HepG2 (cell line): ENCODE measurements at regions not wholly inside any gene's neighbourhood (a gene's known extent, or its start where the extent isn't known, plus 50 kb on each side); places are given as distances from the start of the nearest gene placed in this dataset.
A peak's percentile ranks its signal among the peaks of the same experiment; 100 is the strongest.

Source experiments
- ATAC-seq: fragments of 200-7000 bp; cut with Tn5 transposase; 3 replicates; pipeline ENCODE4 v1.9.1; 2020; ENCODE audit warnings: mild to moderate bottlenecking, moderate library complexity
- BruUV-seq: library from RNA; stranded (reverse); fragments of 400-500 nt; replicated peaks from 2 replicates; lab custom pipeline; 2021; lab: Mats Ljungman, UMichigan
- CTCF ChIA-PET: fragments of 300-600 bp; formaldehyde crosslinking; extraction: SDS; loops from one replicate; lab custom pipeline; 2021; ENCODE audit warnings: low total read pairs, inconsistent platforms, low intra/inter-chr PET ratio; lab: Yijun Ruan, JAX
- POLR2A ChIA-PET: fragments of 350-600 bp; sonication (Branson Sonifier 250); formaldehyde crosslinking; loops from one replicate; lab custom pipeline; 2020; ENCODE audit warnings: antibody characterized with exemption, inconsistent platforms; lab: Yijun Ruan, JAX
- DNase-seq: peaks from one replicate; pipeline ENCODE4 v3.0.0-alpha.2; 2015; ENCODE audit warnings: low spot score
- FAIRE-seq: peaks from 3 replicates; lab custom pipeline; 2011; peaks lifted over from hg19 to GRCh38; lab: Jason Lieb, UNC
- H2AFZ ChIP-seq: one replicate; pipeline ENCODE4 v1.6.1; 2011; ENCODE audit warnings: low read length, inconsistent platforms
- H3K27ac ChIP-seq: fragments of 300-600 bp; 3 replicates; pipeline ENCODE4 v1.8.0; 2011; ENCODE audit warnings: mixed run types, mild to moderate bottlenecking, mixed read lengths, low read length, inconsistent platforms; ENCODE audit not compliant: insufficient read depth; ENCODE audit errors: extremely low read length
- H3K27me3 ChIP-seq, 2 experiments: fragments of 200-600 bp in 1 of 2; 2 replicates in 1 of 2; 3 replicates in 1 of 2; pipeline versions ENCODE4 v1.6.0 to v1.8.0; 2011; ENCODE audit warnings: low read length in 2 of 2, mild to moderate bottlenecking in 2 of 2, moderate library complexity in 2 of 2, inconsistent platforms in 1 of 2; ENCODE audit not compliant: insufficient read depth in 2 of 2, control insufficient read depth in 1 of 2
- H3K36me3 ChIP-seq, 2 experiments: fragments of 200-600 bp in 1 of 2; replicated peaks in 1 of 2; 2 replicates in 1 of 2; 3 replicates in 1 of 2; pipeline versions ENCODE4 v1.5.1 to v1.8.0; 2011; ENCODE audit warnings: low read length in 2 of 2, inconsistent platforms in 1 of 2; ENCODE audit not compliant: insufficient read depth in 2 of 2, control insufficient read depth in 1 of 2
- H3K4me1 ChIP-seq: 2 replicates; pipeline ENCODE4 v1.5.1; 2012; ENCODE audit warnings: low read length, inconsistent platforms; ENCODE audit not compliant: insufficient read depth
- H3K4me2 ChIP-seq: 2 replicates; pipeline ENCODE4 v1.6.0; 2011; ENCODE audit warnings: low read depth, low read length, inconsistent platforms
- H3K4me3 ChIP-seq, 3 experiments: fragments of 200-600 bp in 1 of 3; sonication (generic), shearing (Covaris generic) in 1 of 3; replicated peaks in 1 of 3; 2 replicates each; pipeline ENCODE4 v1.5.1; 2011 to 2016; ENCODE audit warnings: low read length in 3 of 3, inconsistent platforms in 2 of 3, low read depth in 2 of 3, mild to moderate bottlenecking in 2 of 3, control low read depth in 1 of 3, mixed read lengths in 1 of 3; ENCODE audit not compliant: insufficient read depth in 1 of 3
- H3K79me2 ChIP-seq: one replicate; pipeline ENCODE4 v1.6.1; 2011; ENCODE audit warnings: low read length, inconsistent platforms; ENCODE audit not compliant: insufficient read depth
- H3K9ac ChIP-seq: 2 replicates; pipeline ENCODE4 v1.6.0; 2011; ENCODE audit warnings: mild to moderate bottlenecking, low read depth, low read length, inconsistent platforms; ENCODE audit not compliant: insufficient read depth
- H3K9me3 ChIP-seq: 2 replicates; pipeline ENCODE4 v1.5.1; 2012; ENCODE audit warnings: mild to moderate bottlenecking, low read length
- H4K20me1 ChIP-seq: 2 replicates; pipeline ENCODE4 v1.6.0; 2011; ENCODE audit warnings: inconsistent platforms, mild to moderate bottlenecking, low read length, moderate library complexity; ENCODE audit not compliant: insufficient read depth
- ATF3 ChIP-seq: sonication (generic); formaldehyde crosslinking; IDR thresholded peaks from 2 replicates; pipeline ENCODE4 v1.4.0; 2020; ENCODE audit warnings: missing genetic modification reagents
- FOSL2 ChIP-seq: sonication (generic); formaldehyde crosslinking; IDR thresholded peaks from 2 replicates; pipeline ENCODE4 v1.4.0; 2020; ENCODE audit warnings: missing genetic modification reagents
- GABPA ChIP-seq, 2 experiments: IDR thresholded peaks; 2 replicates each; pipeline ENCODE4 v1.6.1; 2011 to 2016; ENCODE audit warnings: low read depth in 2 of 2, low read length in 1 of 2, missing biosample characterization in 1 of 2, missing genetic modification characterization in 1 of 2
- POLR2G ChIP-seq: fragments of 200-400 bp; formaldehyde crosslinking; IDR thresholded peaks from 2 replicates; pipeline ENCODE4 v1.6.1; 2018; ENCODE audit warnings: mild to moderate bottlenecking, low read depth, low read length, moderate library complexity
- TFDP2 ChIP-seq: sonication (generic); formaldehyde crosslinking; IDR thresholded peaks from 2 replicates; pipeline ENCODE4 v1.4.0; 2020; ENCODE audit warnings: missing genetic modification reagents
- ZNF281 ChIP-seq: sonication (generic); formaldehyde crosslinking; IDR thresholded peaks from 2 replicates; pipeline ENCODE4 v1.4.0; 2020; ENCODE audit warnings: missing genetic modification reagents, borderline replicate concordance
- ZNF7 ChIP-seq: IDR thresholded peaks from 2 replicates; pipeline ENCODE4 v1.6.1; 2016; ENCODE audit warnings: missing biosample characterization, missing genetic modification reagents
- ZNF710 ChIP-seq: sonication (generic); formaldehyde crosslinking; IDR thresholded peaks from 2 replicates; pipeline ENCODE4 v1.5.0; 2020; ENCODE audit warnings: mild to moderate bottlenecking, missing genetic modification reagents, borderline replicate concordance
- ZNF841 ChIP-seq: sonication (generic); formaldehyde crosslinking; IDR thresholded peaks from 2 replicates; pipeline ENCODE4 v1.8.1; 2023; ENCODE audit warnings: missing genetic modification reagents, borderline replicate concordance
- ZSCAN21 ChIP-seq: sonication (generic); formaldehyde crosslinking; IDR thresholded peaks from 2 replicates; pipeline ENCODE4 v1.8.0; 2022; ENCODE audit warnings: mild to moderate bottlenecking, missing genetic modification reagents, moderate library complexity, borderline replicate concordance
- ZSCAN9 ChIP-seq: IDR thresholded peaks from 2 replicates; pipeline ENCODE4 v1.6.1; 2016; ENCODE audit warnings: borderline replicate concordance
- WGBS: methylation state at CpG from one replicate; pipeline ENCODE4 v1.1.6; 2017; ENCODE audit warnings: low lambda C conversion rate; 5-methylcytosine and 5-hydroxymethylcytosine counted together
- in situ Hi-C: cut with HindIII; loops from 2 replicates; pipeline ENCODE4 v1.10.0; 2017; ENCODE audit warnings: low pct_unique_long_range_greater_than_20kb; ENCODE audit not compliant: extremely low pct_ligation_motif_present
- intact Hi-C: fragments of 100-400 bp; cut with micrococcal nuclease; formaldehyde crosslinking; loops from one replicate; pipeline ENCODE4 v1.10.0; 2022; ENCODE audit not compliant: unreplicated experiment

- Histone ChIP-seq H3K27ac (no peak overlapping the region), H3K36me3 (no peaks in the 10 kb centered on the region), H3K9ac (no peak overlapping the region), H3K9me3 (no peaks in the 10 kb centered on the region), H3K4me1 (no peaks in the 10 kb centered on the region), H3K27me3 (no peaks in the 10 kb centered on the region), H3K4me3 (no peak overlapping the region), H2AFZ (no peak overlapping the region), H4K20me1 (no peaks in the 10 kb centered on the region), H3K4me2 (no peak overlapping the region), H3K79me2 (no peaks in the 10 kb centered on the region)
- DNase-seq (no peak), FAIRE-seq (no peak), ATAC-seq (no peak)
- ChIA-PET POLR2A (no interaction called here), CTCF (no interaction called here)
- TF ChIP-seq FOSL2 (CRISPR knock-in tag) (no peak), GABPA (IDR thresholded peaks at IDR 0.05; ENCODE audit: low read depth, low read length) (peak; percentile 13; the same call in 1 of the 2 replicates), GABPA (CRISPR knock-in tag; IDR thresholded peaks at IDR 0.05; ENCODE audit: low read depth) (no peak), ZNF841 (CRISPR knock-in tag) (no peak), ATF3 (CRISPR knock-in tag) (no peak)
- intact Hi-C loops (no loop called here), in situ Hi-C loops (no loop called here)
- 0% methylated on average over 2 of the region's 9 CpGs for WGBS
- BruUV-seq: no TSS peak
Observed at GRCh38 chrX:124426288-124427169, 80.2 kb downstream of the SH2D1A start.

- intact Hi-C loops: no loop called here
- DNase-seq (no peak), FAIRE-seq (no peak), ATAC-seq (no peak)
- ChIA-PET CTCF (no interaction called here), POLR2A (no interaction called here)
- H3K4me1 ChIP-seq: no peaks in the 10 kb centered on the region
- no peaks in the 10 kb centered on the region for H3K27me3 ChIP-seq
- BruUV-seq: no TSS peak
- 73% methylated on average over 2 of the region's 2 CpGs for WGBS
- in situ Hi-C loops: no loop called here
- no peaks in the 10 kb centered on the region for H3K9me3 ChIP-seq
- H4K20me1 ChIP-seq: no peaks in the 10 kb centered on the region
- H2AFZ ChIP-seq: no peak overlapping the region
- no peaks in the 10 kb centered on the region for H3K36me3 ChIP-seq
- no peak overlapping the region for H3K4me3 ChIP-seq
- H3K9ac ChIP-seq: no peak overlapping the region
- H3K27ac ChIP-seq: no peak overlapping the region
- no peaks in the 10 kb centered on the region for H3K79me2 ChIP-seq
- no peak overlapping the region for H3K4me2 ChIP-seq
- no peak for TF ChIP-seq ZNF7
- TF ChIP-seq POLR2G: no peak
- no peak for TF ChIP-seq TFDP2 (CRISPR knock-in tag)
- no peak for TF ChIP-seq ZNF281 (CRISPR knock-in tag)
- no peak for TF ChIP-seq ZSCAN21 (CRISPR knock-in tag)
- no peak for TF ChIP-seq ZSCAN9 (CRISPR knock-in tag)
- TF ChIP-seq ZNF710: no peak
Observed at GRCh38 chrX:124433186-124433585, 86.8 kb downstream of the SH2D1A start.
